RCC 7860 (cell line): ENCODE measurements at regions not wholly inside any gene's neighbourhood (a gene's known extent, or its start where the extent isn't known, plus 50 kb on each side); places are given as distances from the start of the nearest gene placed in this dataset.
"Not testable (repeated sequence)": the region's sequence is repeated elsewhere in the genome, so short reads cannot be mapped to it uniquely, and the experiment has no call there.

Experiments
- DNase-seq: peaks from one replicate; pipeline ENCODE4 v3.0.0-alpha.2; 2015; ENCODE audit warnings: low spot score
- FAIRE-seq: peaks from 2 replicates; lab custom pipeline; 2012; peaks lifted over from hg19 to GRCh38; lab: Jason Lieb, UNC

DNA sequence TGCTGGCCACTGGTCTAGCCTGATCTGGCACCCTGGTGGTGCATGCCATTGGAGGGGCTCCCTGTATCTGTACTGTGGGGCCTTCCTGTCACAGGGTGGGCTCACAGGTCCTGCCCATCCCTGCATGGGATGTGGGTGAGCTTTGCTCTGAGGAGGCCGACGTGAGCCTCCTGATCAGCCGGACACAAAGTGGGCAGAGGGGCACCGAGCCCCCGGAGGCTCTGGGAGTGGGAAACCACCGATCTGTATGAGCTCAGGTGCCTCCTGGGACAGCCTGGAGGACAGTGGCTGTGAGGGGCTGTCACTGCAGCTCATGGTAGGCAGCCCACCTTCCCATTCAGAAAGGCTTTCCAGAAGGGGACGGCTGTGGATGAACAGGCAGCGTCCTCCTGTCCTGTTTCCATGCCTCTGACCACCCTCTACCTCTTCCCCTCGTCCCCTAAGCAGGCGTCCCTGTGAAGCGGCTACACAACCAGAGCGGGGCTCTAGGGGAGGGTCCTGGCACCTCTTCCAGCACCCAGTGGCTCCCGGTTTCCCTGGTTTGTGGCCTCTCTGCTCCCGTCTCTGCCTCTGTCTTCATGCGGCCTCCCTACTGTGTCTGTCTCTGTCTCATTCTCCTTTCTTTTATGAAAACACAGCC, 112.5 kb upstream of the OTOS start:
- DNase-seq (no peak), FAIRE-seq (no peak)

- FAIRE-seq: no peak
These were observed 113.2 kb upstream of the OTOS start for GRCh38 chr2:240253583-240254145.

GRCh38 chr2:240254337-240255164, 114.1 kb upstream of the OTOS start:
- FAIRE-seq: no peak
- no peak for DNase-seq

More at GRCh38 chr2:240253583-240254145, 113.2 kb upstream of the OTOS start:
- DNase-seq: no peak

GRCh38 chr2:240255165-240255491, 114.7 kb upstream of the OTOS start:
- no peak for FAIRE-seq
- no peak for DNase-seq

GRCh38 chr2:240255811-240256703, 115.6 kb upstream of the OTOS start:
- FAIRE-seq (no peak), DNase-seq (no peak)

- FAIRE-seq: no peak
- DNase-seq: no peak
These were observed 116.5 kb upstream of the OTOS start for GRCh38 chr2:240256704-240257637.

- DNase-seq: no peak
- no peak for FAIRE-seq
These were observed 117.6 kb upstream of the OTOS start for GRCh38 chr2:240257940-240258580.

DNA sequence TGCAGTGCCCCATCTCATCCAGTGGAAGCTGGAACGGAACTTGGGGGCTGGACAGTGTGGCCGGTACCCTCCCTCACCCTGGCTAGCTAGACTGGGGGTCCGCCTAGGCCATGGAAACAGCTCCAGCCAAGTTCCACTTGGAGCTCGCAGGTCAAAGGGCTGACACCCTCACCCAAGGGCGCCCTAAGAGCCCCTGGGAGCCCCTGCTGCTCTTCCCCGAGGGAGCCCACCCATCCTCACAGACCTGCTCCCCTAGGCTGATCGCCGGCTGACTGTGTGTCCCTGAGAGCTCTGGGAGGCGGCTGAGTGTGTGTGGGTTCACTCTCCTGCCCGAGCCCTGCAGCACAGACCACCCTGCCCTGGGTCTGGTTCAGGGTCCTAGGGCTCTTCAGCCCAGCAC, 118.2 kb upstream of the OTOS start:
- DNase-seq (no peak), FAIRE-seq (no peak)

DNA sequence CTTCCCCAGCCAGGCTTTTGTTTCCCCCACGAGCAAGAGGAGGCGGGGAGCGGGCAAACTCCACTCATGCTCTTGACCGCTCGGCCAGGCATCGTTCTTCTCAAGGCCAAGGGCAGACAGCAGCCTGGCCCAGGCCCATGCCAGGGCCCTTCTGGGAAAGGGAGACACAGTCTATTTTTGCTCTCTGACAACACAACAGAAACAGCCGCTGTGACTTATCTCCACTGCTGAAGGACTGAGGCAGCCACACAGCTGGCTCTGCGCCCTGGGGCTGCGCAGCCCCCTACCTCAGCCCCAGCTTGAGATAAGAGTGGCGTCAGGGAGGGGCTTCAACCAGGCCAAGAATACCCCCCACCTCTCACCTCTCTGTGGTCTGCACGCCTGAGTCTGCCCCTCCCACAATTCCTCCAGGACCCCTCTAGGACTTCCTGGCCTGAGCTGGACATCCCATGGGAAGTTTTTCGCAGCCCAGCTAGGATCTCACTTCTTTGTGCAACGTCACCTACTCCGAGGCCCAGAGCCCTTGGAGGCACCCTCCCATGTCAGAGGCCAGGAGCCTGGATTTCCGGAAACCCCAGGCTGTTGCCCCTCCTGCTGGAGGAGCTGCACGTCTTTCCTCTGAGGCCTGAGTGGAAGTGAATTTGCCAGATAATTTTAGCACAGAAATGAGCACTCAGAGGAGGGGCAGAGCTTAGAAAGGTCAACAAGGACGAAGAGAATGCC, 118.9 kb upstream of the OTOS start:
- no peak for DNase-seq
- FAIRE-seq: no peak

DNA sequence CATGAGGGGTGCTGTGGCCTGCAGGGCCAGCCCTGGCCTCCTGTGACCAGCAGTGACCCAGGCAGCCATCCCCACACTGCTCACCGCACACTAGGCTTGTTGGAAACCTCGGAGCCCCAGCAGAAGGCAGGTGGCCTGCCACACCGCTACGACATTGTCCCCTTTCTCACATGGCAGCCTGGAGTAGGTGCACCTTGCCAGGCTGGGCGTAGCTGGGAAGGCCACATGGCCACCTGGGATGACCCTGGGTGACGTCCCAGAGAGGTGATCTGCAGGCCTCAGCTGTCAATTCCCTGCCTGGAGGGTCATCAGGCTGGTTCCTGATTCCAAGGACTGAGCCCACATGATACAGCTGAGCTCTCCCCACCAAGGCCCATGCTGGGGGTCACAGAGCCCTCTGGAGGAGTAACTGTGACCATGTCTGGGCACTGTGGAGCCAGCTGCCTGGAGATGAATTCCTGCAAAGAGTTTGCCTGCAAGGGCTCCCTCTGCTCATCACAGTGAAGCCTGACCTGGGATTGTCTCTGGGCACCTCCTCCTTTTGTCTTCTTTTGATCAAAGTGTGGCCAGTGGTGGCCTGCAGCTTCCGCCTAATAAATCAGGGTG, 119.6 kb upstream of the OTOS start:
- FAIRE-seq: no peak

DNA sequence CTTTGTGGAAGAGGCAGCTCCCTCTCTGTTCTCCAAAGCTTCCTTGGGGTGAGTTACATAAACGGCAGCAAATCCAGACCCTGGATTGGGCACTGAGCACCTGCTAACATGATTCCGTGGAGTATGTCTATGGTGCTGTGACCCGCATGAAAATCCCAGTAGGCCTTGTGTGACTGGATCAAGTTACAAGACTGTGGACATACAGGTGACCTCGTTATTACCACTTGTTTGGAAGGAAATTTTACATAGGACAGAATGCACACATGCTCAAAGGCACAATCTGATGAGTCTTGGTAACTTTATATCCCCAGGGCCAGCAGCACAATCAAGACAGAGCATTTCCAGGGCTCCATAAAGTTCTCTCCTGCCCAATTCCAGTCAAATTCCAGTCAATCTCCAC, 120.2 kb upstream of the OTOS start:
- FAIRE-seq: no peak

More for the DNA sequence above, 119.6 kb upstream of the OTOS start:
- no peak for DNase-seq

GRCh38 chr2:240262578-240262977, 122.1 kb upstream of the OTOS start:
- FAIRE-seq, DNase-seq: not testable (repeated sequence)

More for the DNA sequence above, 120.2 kb upstream of the OTOS start:
- no peak for DNase-seq

DNA sequence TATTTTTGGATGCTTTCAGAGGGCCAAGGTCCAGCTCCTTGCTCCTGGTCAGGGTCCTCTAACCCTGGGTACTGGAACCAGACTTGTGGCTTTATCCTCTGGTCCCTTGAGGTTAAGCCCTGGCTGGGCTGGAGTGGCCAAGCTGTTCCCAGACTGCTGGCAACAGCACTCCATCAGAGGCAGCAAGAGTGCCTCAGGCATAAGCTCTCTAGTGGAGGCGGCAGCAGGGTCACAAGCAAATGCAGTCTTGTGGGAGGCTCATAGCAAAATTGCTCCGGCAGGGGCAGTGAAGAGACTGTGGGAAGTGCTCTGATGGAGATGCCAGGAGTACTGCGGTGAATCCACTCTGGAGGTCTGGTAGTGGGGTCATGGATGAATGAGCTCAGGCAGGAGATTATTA, 128.9 kb upstream of the OTOS start:
- DNase-seq: no peak
- no peak for FAIRE-seq

DNA sequence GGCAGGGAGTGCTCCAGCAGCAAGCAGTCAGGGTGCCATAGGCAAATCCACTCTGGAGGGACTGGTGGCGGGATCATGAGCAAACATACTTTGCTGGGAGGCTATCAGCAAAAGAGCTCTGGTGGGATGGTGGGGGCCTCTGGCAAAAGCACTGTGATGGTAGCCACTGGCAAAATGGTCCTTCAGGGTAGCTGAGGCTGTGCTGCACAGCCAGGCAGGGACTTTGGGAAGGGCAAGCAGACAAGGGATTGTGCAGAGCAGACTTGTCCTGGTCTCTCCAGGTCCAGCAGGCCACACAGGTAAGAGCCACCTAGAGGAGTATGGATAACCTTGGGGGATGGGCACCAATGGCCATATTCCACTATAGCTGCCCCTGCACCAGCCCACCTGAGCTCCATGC, 129.4 kb upstream of the OTOS start:
- FAIRE-seq (no peak), DNase-seq (no peak)

DNA sequence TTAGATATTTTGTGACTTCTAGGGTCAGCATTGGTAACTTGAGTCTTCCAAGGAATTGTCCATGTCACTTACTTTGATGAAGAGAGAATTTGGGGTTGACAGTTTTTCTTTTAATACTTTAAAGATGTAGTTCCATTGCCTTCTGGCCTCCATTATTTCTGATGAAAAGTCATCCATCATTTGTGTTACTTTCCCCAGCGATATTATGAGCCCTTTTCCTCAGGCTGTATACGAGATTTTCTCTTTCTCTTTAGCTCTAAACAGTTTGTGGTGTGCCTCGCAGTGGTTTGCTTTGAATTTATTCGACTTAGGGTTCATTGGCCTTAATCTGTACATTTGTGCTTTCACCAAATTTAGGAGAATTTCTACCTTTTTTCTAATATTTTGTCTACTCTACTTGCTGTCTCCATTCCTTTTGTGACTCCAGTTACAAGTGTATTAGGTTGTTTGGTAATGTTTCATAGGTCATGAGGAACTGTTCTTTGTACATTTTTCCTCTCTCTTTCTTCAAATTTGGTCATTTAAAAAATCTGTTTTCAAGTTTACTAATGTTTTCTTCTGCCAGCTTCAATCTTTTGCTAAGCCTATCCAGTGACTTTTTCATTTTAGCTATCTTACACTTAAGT, 131.4 kb upstream of the OTOS start:
- DNase-seq (no peak), FAIRE-seq (no peak)

DNA sequence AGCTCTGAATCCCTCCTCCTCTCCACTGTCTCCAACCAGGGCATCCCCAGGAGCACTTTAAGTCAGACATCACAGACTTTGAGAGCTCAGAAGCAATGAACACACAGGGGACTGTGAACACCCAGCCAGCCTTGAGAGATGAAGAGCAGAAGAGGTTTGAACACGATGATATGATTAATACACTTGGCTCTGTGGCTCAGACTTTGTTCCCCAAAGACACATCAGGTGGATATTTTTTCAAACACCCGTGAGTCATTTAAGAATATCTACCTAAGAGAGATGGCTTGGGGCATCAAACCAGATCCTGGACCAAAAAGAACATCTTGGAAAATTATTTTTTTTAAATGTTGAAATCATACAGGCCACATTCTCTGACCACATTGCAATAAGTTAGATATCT, 134.9 kb upstream of the OTOS start:
- FAIRE-seq (no peak), DNase-seq (no peak)

DNA sequence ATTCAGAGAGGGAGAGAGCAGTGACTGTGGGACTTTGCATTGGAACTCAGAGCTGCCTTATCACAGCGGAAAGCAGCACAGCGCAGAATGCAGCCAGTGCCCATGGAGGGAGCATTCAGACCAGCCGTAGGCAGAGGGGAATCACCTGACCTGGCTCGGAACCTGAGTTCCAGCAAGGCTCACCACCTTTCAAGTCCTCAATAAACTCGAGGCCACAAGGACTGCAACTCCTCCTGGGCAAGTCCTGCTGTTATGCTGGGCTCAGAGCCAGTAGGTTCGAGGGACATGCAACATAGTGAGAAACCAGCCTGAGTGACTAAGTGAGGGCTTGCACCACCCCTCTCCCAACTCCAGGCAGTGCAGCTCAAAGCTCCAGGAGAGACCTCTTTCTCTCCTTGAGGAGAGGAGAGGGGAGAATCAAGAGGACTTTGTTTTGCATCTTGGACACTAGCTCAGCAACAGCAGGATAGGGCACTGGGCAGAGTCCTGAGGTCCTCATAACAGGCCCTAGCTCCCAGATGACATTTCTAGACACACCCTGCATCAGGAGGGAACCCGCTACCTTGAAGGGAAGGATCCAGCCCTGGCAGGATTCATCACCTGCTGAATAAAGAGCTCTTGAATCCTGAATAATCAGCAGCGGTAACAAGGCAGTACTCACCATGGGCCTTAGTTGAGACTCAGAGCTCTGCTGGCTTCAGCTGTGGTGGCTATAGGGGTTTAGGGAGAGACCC, 136.8 kb upstream of the OTOS start:
- DNase-seq: no peak
- no peak for FAIRE-seq
